ENCODE measurements at regions not wholly inside any gene's neighbourhood (a gene's known extent, or its start where the extent isn't known, plus 50 kb on each side); places are given as distances from the start of the nearest gene placed in this dataset.

- H3K27ac ChIP-seq (ENCODE audit: low read depth in 1 of 2, low read length in 1 of 2), result no peak overlapping the region
- H3K4me3 ChIP-seq (ENCODE audit: low read length in 2 of 2), result no peak overlapping the region
- DNase-seq (ENCODE audit: low read depth in 6 of 9, low spot score in 9 of 9), result no peak
- H3K36me3 ChIP-seq (ENCODE audit: control insufficient read depth in 2 of 2, insufficient read depth in 2 of 2, low read length in 1 of 2), result no peaks in the 10 kb centered on the region
- no peaks in the 10 kb centered on the region for H3K4me1 ChIP-seq (ENCODE audit: control insufficient read depth in 2 of 2, insufficient read depth in 2 of 2, low read length in 2 of 2)
- WGBS, result 93% methylated on average over 8 of the region's 8 CpGs
- peaks cover 0 to 4% of the 10 kb centered on the region in 2 donors for H3K9me3 ChIP-seq (ENCODE audit: control insufficient read depth in 2 of 2, insufficient read depth in 1 of 2, low read length in 1 of 2)
- H3K27me3 ChIP-seq (ENCODE audit: control insufficient read depth in 2 of 2, insufficient read depth in 1 of 2, low read length in 1 of 2), result no peaks in the 10 kb centered on the region
These were observed 365.9 kb downstream of the JRKL start for GRCh38 chr11:96755752-96756151.

GRCh38 chr11:96758957-96759356 is 369.1 kb downstream of the JRKL start:
- Histone ChIP-seq H3K9me3 (ENCODE audit: control insufficient read depth in 2 of 2, insufficient read depth in 1 of 2, low read length in 1 of 2) (peaks cover 0 to 4% of the 10 kb centered on the region in 2 donors), H3K36me3 (ENCODE audit: control insufficient read depth in 2 of 2, insufficient read depth in 2 of 2, low read length in 1 of 2) (no peaks in the 10 kb centered on the region), H3K4me1 (ENCODE audit: control insufficient read depth in 2 of 2, insufficient read depth in 2 of 2, low read length in 2 of 2) (no peaks in the 10 kb centered on the region), H3K27me3 (ENCODE audit: control insufficient read depth in 2 of 2, insufficient read depth in 1 of 2, low read length in 1 of 2) (no peaks in the 10 kb centered on the region), H3K27ac (ENCODE audit: low read depth in 1 of 2, low read length in 1 of 2) (no peak overlapping the region), H3K4me3 (ENCODE audit: low read length in 2 of 2) (no peak overlapping the region)
- 27% methylated on average over 1 of the region's 1 CpG for WGBS
- no peak for DNase-seq (ENCODE audit: low read depth in 6 of 9, low spot score in 9 of 9)

- no peaks in the 10 kb centered on the region for H3K4me1 ChIP-seq (ENCODE audit: control insufficient read depth in 2 of 2, insufficient read depth in 2 of 2, low read length in 2 of 2)
- no peak for DNase-seq (ENCODE audit: low read depth in 6 of 9, low spot score in 9 of 9)
- H3K27ac ChIP-seq (ENCODE audit: low read depth in 1 of 2, low read length in 1 of 2), result no peak overlapping the region
- 95% methylated on average over 2 of the region's 2 CpGs for WGBS
- H3K36me3 ChIP-seq (ENCODE audit: control insufficient read depth in 2 of 2, insufficient read depth in 2 of 2, low read length in 1 of 2), result no peaks in the 10 kb centered on the region
- no peak overlapping the region for H3K4me3 ChIP-seq (ENCODE audit: low read length in 2 of 2)
- H3K27me3 ChIP-seq (ENCODE audit: control insufficient read depth in 2 of 2, insufficient read depth in 1 of 2, low read length in 1 of 2), result no peaks in the 10 kb centered on the region
- H3K9me3 ChIP-seq (ENCODE audit: control insufficient read depth in 2 of 2, insufficient read depth in 1 of 2, low read length in 1 of 2), result peaks cover 0 to 4% of the 10 kb centered on the region in 2 donors
These were observed 370.5 kb downstream of the JRKL start for GRCh38 chr11:96760306-96760705.

DNA sequence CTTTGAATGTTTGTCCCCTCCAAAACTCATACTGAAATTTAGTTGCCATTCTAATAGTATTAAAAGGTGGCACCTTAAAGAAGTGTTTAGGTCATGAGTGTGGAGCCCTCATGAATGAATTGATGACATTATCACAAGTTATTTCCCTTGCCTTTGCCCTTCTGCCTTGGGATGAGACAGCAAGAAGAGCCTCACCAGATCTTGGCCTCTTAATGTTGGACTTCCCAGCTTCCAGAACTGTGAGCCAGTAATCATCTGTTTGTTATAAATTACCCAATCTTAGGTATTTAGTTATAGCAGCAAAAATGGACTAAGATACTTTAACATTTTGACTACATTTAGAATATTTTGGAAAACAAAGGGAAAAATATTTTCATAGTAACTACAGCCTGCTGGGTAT is 371.0 kb downstream of the JRKL start:
- Histone ChIP-seq H3K27ac (ENCODE audit: low read depth in 1 of 2, low read length in 1 of 2) (no peak overlapping the region), H3K4me1 (ENCODE audit: control insufficient read depth in 2 of 2, insufficient read depth in 2 of 2, low read length in 2 of 2) (no peaks in the 10 kb centered on the region), H3K36me3 (ENCODE audit: control insufficient read depth in 2 of 2, insufficient read depth in 2 of 2, low read length in 1 of 2) (no peaks in the 10 kb centered on the region), H3K4me3 (ENCODE audit: low read length in 2 of 2) (no peak overlapping the region), H3K9me3 (ENCODE audit: control insufficient read depth in 2 of 2, insufficient read depth in 1 of 2, low read length in 1 of 2) (peaks cover 0 to under 1% of the 10 kb centered on the region in 2 donors), H3K27me3 (ENCODE audit: control insufficient read depth in 2 of 2, insufficient read depth in 1 of 2, low read length in 1 of 2) (no peaks in the 10 kb centered on the region)
- no peak for DNase-seq (ENCODE audit: low read depth in 6 of 9, low spot score in 9 of 9)

GRCh38 chr11:96761451-96761850 is 371.6 kb downstream of the JRKL start:
- 91% methylated on average over 1 of the region's 1 CpG for WGBS
- no peak overlapping the region for H3K27ac ChIP-seq (ENCODE audit: low read depth in 1 of 2, low read length in 1 of 2)
- no peak for DNase-seq (ENCODE audit: low read depth in 6 of 9, low spot score in 9 of 9)

DNA sequence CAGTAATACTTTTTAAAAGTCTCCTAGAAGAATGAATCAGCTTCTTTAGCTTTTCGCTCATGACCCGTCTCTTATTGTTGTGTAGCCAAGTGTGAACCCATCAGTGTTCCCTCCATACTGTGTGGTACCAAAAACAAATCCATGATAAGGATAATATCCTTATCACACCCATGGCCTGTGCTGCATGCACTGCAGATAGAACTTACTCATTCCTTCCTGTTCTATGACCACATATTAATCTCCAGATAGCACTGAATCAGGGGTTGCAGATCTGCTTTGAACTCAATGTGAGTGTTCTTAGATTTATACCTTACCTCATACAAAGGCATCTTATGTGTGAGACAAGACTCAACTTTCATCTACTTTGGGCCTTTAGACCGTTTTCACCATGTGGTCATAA is 373.4 kb downstream of the JRKL start:
- H3K4me1 ChIP-seq (ENCODE audit: control insufficient read depth in 2 of 2, insufficient read depth in 2 of 2, low read length in 2 of 2), result no peaks in the 10 kb centered on the region
- DNase-seq (ENCODE audit: low read depth in 6 of 9, low spot score in 9 of 9), result no peak
- no peaks in the 10 kb centered on the region for H3K9me3 ChIP-seq (ENCODE audit: control insufficient read depth in 2 of 2, insufficient read depth in 1 of 2, low read length in 1 of 2)
- H3K36me3 ChIP-seq (ENCODE audit: control insufficient read depth in 2 of 2, insufficient read depth in 2 of 2, low read length in 1 of 2), result no peaks in the 10 kb centered on the region
- no peak overlapping the region for H3K27ac ChIP-seq (ENCODE audit: low read depth in 1 of 2, low read length in 1 of 2)
- WGBS, result 91% methylated on average over 3 of the region's 3 CpGs
- H3K27me3 ChIP-seq (ENCODE audit: control insufficient read depth in 2 of 2, insufficient read depth in 1 of 2, low read length in 1 of 2), result no peaks in the 10 kb centered on the region
- no peak overlapping the region for H3K4me3 ChIP-seq (ENCODE audit: low read length in 2 of 2)

More at GRCh38 chr11:96761451-96761850, 371.6 kb downstream of the JRKL start:
- Histone ChIP-seq H3K9me3 (ENCODE audit: control insufficient read depth in 2 of 2, insufficient read depth in 1 of 2, low read length in 1 of 2) (no peaks in the 10 kb centered on the region), H3K4me1 (ENCODE audit: control insufficient read depth in 2 of 2, insufficient read depth in 2 of 2, low read length in 2 of 2) (no peaks in the 10 kb centered on the region), H3K4me3 (ENCODE audit: low read length in 2 of 2) (no peak overlapping the region), H3K27me3 (ENCODE audit: control insufficient read depth in 2 of 2, insufficient read depth in 1 of 2, low read length in 1 of 2) (no peaks in the 10 kb centered on the region), H3K36me3 (ENCODE audit: control insufficient read depth in 2 of 2, insufficient read depth in 2 of 2, low read length in 1 of 2) (no peaks in the 10 kb centered on the region)

DNA sequence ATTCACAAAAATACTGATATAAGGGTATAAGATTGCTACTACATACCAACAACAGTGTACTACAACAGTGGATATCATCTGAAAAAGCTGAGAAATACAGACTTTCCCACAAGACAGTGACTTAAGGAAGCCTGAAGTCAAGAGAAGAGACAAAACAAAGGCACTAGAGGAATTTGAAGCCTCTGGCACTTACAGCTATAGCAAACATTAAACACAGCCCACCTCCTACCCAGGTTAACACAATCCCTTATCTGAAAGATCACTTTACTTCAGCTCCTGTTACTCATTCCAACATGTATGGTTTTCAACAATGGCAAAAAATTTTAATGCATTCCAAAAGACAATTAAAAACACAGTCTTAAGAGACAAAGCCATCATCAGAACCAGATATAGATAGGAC is 388.5 kb downstream of the JRKL start:
- no peak overlapping the region for H3K27ac ChIP-seq (ENCODE audit: low read depth in 1 of 2, low read length in 1 of 2)
- H3K27me3 ChIP-seq (ENCODE audit: control insufficient read depth in 2 of 2, insufficient read depth in 1 of 2, low read length in 1 of 2), result no peaks in the 10 kb centered on the region
- H3K9me3 ChIP-seq (ENCODE audit: control insufficient read depth in 2 of 2, insufficient read depth in 1 of 2, low read length in 1 of 2), result no peaks in the 10 kb centered on the region
- no peaks in the 10 kb centered on the region for H3K4me1 ChIP-seq (ENCODE audit: control insufficient read depth in 2 of 2, insufficient read depth in 2 of 2, low read length in 2 of 2)
- H3K4me3 ChIP-seq (ENCODE audit: low read length in 2 of 2), result no peak overlapping the region
- no peaks in the 10 kb centered on the region for H3K36me3 ChIP-seq (ENCODE audit: control insufficient read depth in 2 of 2, insufficient read depth in 2 of 2, low read length in 1 of 2)
- no peak for DNase-seq (ENCODE audit: low read depth in 6 of 9, low spot score in 9 of 9)

GRCh38 chr11:96779030-96779429 is 389.2 kb downstream of the JRKL start:
- Histone ChIP-seq H3K4me1 (ENCODE audit: control insufficient read depth in 2 of 2, insufficient read depth in 2 of 2, low read length in 2 of 2) (no peaks in the 10 kb centered on the region), H3K4me3 (ENCODE audit: low read length in 2 of 2) (no peak overlapping the region), H3K9me3 (ENCODE audit: control insufficient read depth in 2 of 2, insufficient read depth in 1 of 2, low read length in 1 of 2) (no peaks in the 10 kb centered on the region), H3K36me3 (ENCODE audit: control insufficient read depth in 2 of 2, insufficient read depth in 2 of 2, low read length in 1 of 2) (no peaks in the 10 kb centered on the region), H3K27ac (ENCODE audit: low read depth in 1 of 2, low read length in 1 of 2) (no peak overlapping the region), H3K27me3 (ENCODE audit: control insufficient read depth in 2 of 2, insufficient read depth in 1 of 2, low read length in 1 of 2) (no peaks in the 10 kb centered on the region)
- DNase-seq (ENCODE audit: low read depth in 6 of 9, low spot score in 9 of 9), result no peak

- no peaks in the 10 kb centered on the region for H3K4me1 ChIP-seq (ENCODE audit: control insufficient read depth in 2 of 2, insufficient read depth in 2 of 2, low read length in 2 of 2)
- no peak for DNase-seq (ENCODE audit: low read depth in 6 of 9, low spot score in 9 of 9)
- no peaks in the 10 kb centered on the region for H3K9me3 ChIP-seq (ENCODE audit: control insufficient read depth in 2 of 2, insufficient read depth in 1 of 2, low read length in 1 of 2)
- H3K4me3 ChIP-seq (ENCODE audit: low read length in 2 of 2), result no peak overlapping the region
- WGBS, result 48% methylated on average over 1 of the region's 1 CpG
- H3K27me3 ChIP-seq (ENCODE audit: control insufficient read depth in 2 of 2, insufficient read depth in 1 of 2, low read length in 1 of 2), result no peaks in the 10 kb centered on the region
- no peaks in the 10 kb centered on the region for H3K36me3 ChIP-seq (ENCODE audit: control insufficient read depth in 2 of 2, insufficient read depth in 2 of 2, low read length in 1 of 2)
- no peak overlapping the region for H3K27ac ChIP-seq (ENCODE audit: low read depth in 1 of 2, low read length in 1 of 2)
These were observed 391.3 kb downstream of the JRKL start for GRCh38 chr11:96781082-96781481.

- H3K4me3 ChIP-seq (ENCODE audit: low read length in 2 of 2), result no peak overlapping the region
- DNase-seq (ENCODE audit: low read depth in 6 of 9, low spot score in 9 of 9), result no peak
- no peak overlapping the region for H3K27ac ChIP-seq (ENCODE audit: low read depth in 1 of 2, low read length in 1 of 2)
- no peaks in the 10 kb centered on the region for H3K36me3 ChIP-seq (ENCODE audit: control insufficient read depth in 2 of 2, insufficient read depth in 2 of 2, low read length in 1 of 2)
- no peaks in the 10 kb centered on the region for H3K4me1 ChIP-seq (ENCODE audit: control insufficient read depth in 2 of 2, insufficient read depth in 2 of 2, low read length in 2 of 2)
- H3K9me3 ChIP-seq (ENCODE audit: control insufficient read depth in 2 of 2, insufficient read depth in 1 of 2, low read length in 1 of 2), result no peaks in the 10 kb centered on the region
- 88% methylated on average over 2 of the region's 2 CpGs for WGBS
- no peaks in the 10 kb centered on the region for H3K27me3 ChIP-seq (ENCODE audit: control insufficient read depth in 2 of 2, insufficient read depth in 1 of 2, low read length in 1 of 2)
These were observed 392.8 kb downstream of the JRKL start for GRCh38 chr11:96782632-96783031.
